K562 (cell line): ENCODE measurements at regions not wholly inside any gene's neighbourhood (a gene's known extent, or its start where the extent isn't known, plus 50 kb on each side); places are given as distances from the start of the nearest gene placed in this dataset.

Source experiments
- ATAC-seq: fragments of 200-7000 bp; cut with Tn5 transposase; 3 replicates; pipeline ENCODE4 v1.9.1; 2020; ENCODE audit warnings: moderate library complexity
- BruUV-seq: library from RNA; stranded (reverse); fragments of 400-500 nt; replicated peaks from 2 replicates; lab custom pipeline; 2021; lab: Mats Ljungman, UMichigan
- CTCF ChIA-PET: fragments of 300-600 bp; formaldehyde crosslinking; extraction: SDS; loops from one replicate; lab custom pipeline; 2021; ENCODE audit warnings: low intra/inter-chr PET ratio; lab: Yijun Ruan, JAX
- POLR2A ChIA-PET: fragments of 300-600, 350-650 bp; sonication (Branson Sonifier 250); formaldehyde crosslinking; extraction: SDS; loops from one replicate; lab custom pipeline; 2021; ENCODE audit warnings: antibody characterized with exemption, inconsistent platforms; lab: Yijun Ruan, JAX
- DNase-seq, 4 experiments: peaks; one replicate each; pipeline versions ENCODE4 v3.0.0 to v3.0.0-alpha.2; 2011 to 2018; ENCODE audit warnings: low spot score in 3 of 4, mixed read lengths in 3 of 4; ENCODE audit errors: extremely low read depth in 1 of 4
- FAIRE-seq: peaks from 2 replicates; lab custom pipeline; 2011; peaks lifted over from hg19 to GRCh38; lab: Jason Lieb, UNC
- H2AFZ ChIP-seq: 2 replicates; pipeline ENCODE4 v1.6.0; 2011; ENCODE audit warnings: low read depth, low read length, control low read depth, inconsistent platforms
- H3K27ac ChIP-seq: fragments of 200-600 bp; 3 replicates; pipeline ENCODE4 v1.8.0; 2011; ENCODE audit warnings: low read depth, mild to moderate bottlenecking, control low read depth, inconsistent platforms, low read length, moderate library complexity, mixed read lengths; ENCODE audit errors: extremely low read depth
- H3K27me3 ChIP-seq, 2 experiments: fragments of 300-600 bp in 1 of 2; 2 replicates in 1 of 2; 3 replicates in 1 of 2; pipeline versions ENCODE4 v1.6.0 to v1.8.0; 2011; ENCODE audit warnings: inconsistent platforms in 2 of 2, low read length in 2 of 2, mild to moderate bottlenecking in 1 of 2, mixed read lengths in 1 of 2, moderate library complexity in 1 of 2; ENCODE audit not compliant: control insufficient read depth in 2 of 2, insufficient read depth in 2 of 2
- H3K36me3 ChIP-seq: fragments of 300-600 bp; 3 replicates; pipeline ENCODE4 v1.8.0; 2011; ENCODE audit warnings: mild to moderate bottlenecking, low read length, inconsistent platforms; ENCODE audit not compliant: control insufficient read depth, insufficient read depth
- H3K4me1 ChIP-seq, 2 experiments: fragments of 200-600 bp in 1 of 2; replicated peaks in 1 of 2; 2 replicates in 1 of 2; 3 replicates in 1 of 2; pipeline versions ENCODE4 v1.5.1 to v1.8.0; 2011; ENCODE audit warnings: inconsistent platforms in 2 of 2, low read length in 2 of 2, mild to moderate bottlenecking in 1 of 2, mixed read lengths in 1 of 2, moderate library complexity in 1 of 2; ENCODE audit not compliant: control insufficient read depth in 2 of 2, insufficient read depth in 2 of 2
- H3K4me2 ChIP-seq: 2 replicates; pipeline ENCODE4 v1.6.1; 2011; ENCODE audit warnings: low read length, control low read depth, inconsistent platforms, mixed read lengths; ENCODE audit not compliant: insufficient read depth
- H3K4me3 ChIP-seq: fragments of 200-600 bp; sonication (generic), shearing (Covaris generic); 2 replicates; pipeline ENCODE4 v1.5.1; 2016; ENCODE audit warnings: control low read depth, inconsistent platforms
- H3K79me2 ChIP-seq: fragments of 200-600 bp; 3 replicates; pipeline ENCODE4 v1.8.0; 2011; ENCODE audit warnings: low read length, inconsistent platforms; ENCODE audit not compliant: control insufficient read depth, insufficient read depth
- H3K9ac ChIP-seq, 2 experiments: 2 replicates each; pipeline versions ENCODE4 v1.6.0 to v1.6.1; 2011; ENCODE audit warnings: low read depth in 2 of 2, low read length in 2 of 2, control low read depth in 1 of 2, inconsistent platforms in 1 of 2, mild to moderate bottlenecking in 1 of 2, mixed read lengths in 1 of 2; ENCODE audit not compliant: insufficient read depth in 1 of 2
- H3K9me1 ChIP-seq: one replicate; pipeline ENCODE4 v1.6.0; 2011; ENCODE audit warnings: inconsistent platforms, mild to moderate bottlenecking, low read length, moderate library complexity; ENCODE audit not compliant: control insufficient read depth, insufficient read depth
- H3K9me3 ChIP-seq: replicated peaks from 2 replicates; pipeline ENCODE4 v1.5.1; 2011; ENCODE audit warnings: low read depth, low read length, inconsistent platforms; ENCODE audit not compliant: control insufficient read depth, insufficient read depth
- H4K20me1 ChIP-seq: replicated peaks from 2 replicates; pipeline ENCODE4 v1.6.1; 2011; ENCODE audit warnings: low read length, inconsistent platforms, mixed read lengths; ENCODE audit not compliant: control insufficient read depth, insufficient read depth
- BCOR ChIP-seq: fragments of 450-650 bp; IDR thresholded peaks from 2 replicates; pipeline ENCODE4 v1.6.1; 2016
- FIP1L1 ChIP-seq: fragments of 200-400 bp; formaldehyde crosslinking; IDR thresholded peaks from 2 replicates; pipeline ENCODE4 v1.6.1; 2018; ENCODE audit warnings: mild to moderate bottlenecking, low read depth, low read length; ENCODE audit not compliant: poor library complexity, severe bottlenecking
- HDGF ChIP-seq: fragments of 450-650 bp; IDR thresholded peaks from 2 replicates; pipeline ENCODE4 v1.6.1; 2016
- HOXB6 ChIP-seq: fragments of 250-450 bp; sonication (Bioruptor Pico); IDR thresholded peaks from 2 replicates; pipeline ENCODE4 v1.5.1; 2022; ENCODE audit warnings: mild to moderate bottlenecking, borderline replicate concordance
- JUN ChIP-seq, 2 experiments: sonication (generic) in 1 of 2; formaldehyde crosslinking in 1 of 2; IDR thresholded peaks; 2 replicates each; pipeline versions ENCODE4 v1.6.1 to v1.8.0; 2012 to 2022; ENCODE audit warnings: borderline replicate concordance in 2 of 2, mild to moderate bottlenecking in 2 of 2, improper control_type of control experiment in 1 of 2, low read depth in 1 of 2, low read length in 1 of 2, missing genetic modification reagents in 1 of 2
- NEUROD1 ChIP-seq: fragments of 150-350 bp; IDR thresholded peaks from 2 replicates; pipeline ENCODE4 v1.6.1; 2014; ENCODE audit warnings: borderline replicate concordance, low read length, low read depth; ENCODE audit not compliant: partially characterized antibody
- POLR2AphosphoS5 ChIP-seq: IDR thresholded peaks from 2 replicates; pipeline ENCODE4 v1.6.1; 2011; ENCODE audit warnings: mild to moderate bottlenecking, low read depth, low read length, moderate library complexity; ENCODE audit not compliant: control insufficient read depth, insufficient read depth
- POLR2H ChIP-seq: IDR thresholded peaks from 2 replicates; pipeline ENCODE4 v1.6.1; 2016; ENCODE audit warnings: missing genetic modification characterization, low read depth, mild to moderate bottlenecking, control low read depth, missing compliant biosample characterization, moderate library complexity
- SMC3 ChIP-seq: conservative IDR thresholded peaks from 2 replicates; pipeline ENCODE4 v1.6.1; 2011; ENCODE audit warnings: low read depth, low read length, improper control_type of control experiment; ENCODE audit not compliant: insufficient read depth
- SP2 ChIP-seq: IDR thresholded peaks from 2 replicates; pipeline ENCODE4 v1.6.1; 2011; ENCODE audit warnings: mild to moderate bottlenecking, low read depth, low read length, moderate library complexity; ENCODE audit not compliant: poor library complexity, severe bottlenecking; ENCODE audit errors: extremely low read depth
- ZBTB1 ChIP-seq: sonication (generic); formaldehyde crosslinking; IDR thresholded peaks from 2 replicates; pipeline ENCODE4 v1.8.1; 2023; ENCODE audit warnings: missing genetic modification reagents, low read depth, mild to moderate bottlenecking, borderline replicate concordance
- ZNF224 ChIP-seq: sonication (generic); formaldehyde crosslinking; IDR thresholded peaks from 2 replicates; pipeline ENCODE4 v1.8.0; 2022; ENCODE audit warnings: mild to moderate bottlenecking, missing genetic modification reagents
- ZNF408 ChIP-seq: fragments of 250-450 bp; sonication (Bioruptor Pico); IDR thresholded peaks from 2 replicates; pipeline ENCODE4 v1.4.0; 2020; ENCODE audit warnings: low read depth, mild to moderate bottlenecking, moderate library complexity
- ZNF764 ChIP-seq: fragments of 250-450 bp; sonication (Bioruptor Pico); IDR thresholded peaks from 2 replicates; pipeline ENCODE4 v1.4.0; 2020; ENCODE audit warnings: low read depth, mild to moderate bottlenecking, moderate library complexity
- ZNF77 ChIP-seq: fragments of 250-450 bp; sonication (Bioruptor Pico); IDR thresholded peaks from 2 replicates; pipeline ENCODE4 v1.5.0; 2020
- in situ Hi-C: fragments of 300-500 bp; cut with MboI; formaldehyde crosslinking; loops from 4 replicates; pipeline ENCODE4 v1.15.0; 2018; ENCODE audit warnings: inconsistent platforms, mixed read lengths
- intact Hi-C: fragments of 100-400 bp; cut with micrococcal nuclease; formaldehyde crosslinking; loops from 2 replicates; pipeline ENCODE4 v1.14.2; 2022
- TF ChIP-seq, protein P1 (sequence below): fragments of 450-650 bp; IDR thresholded peaks from one replicate; pipeline ENCODE4 v1.6.1; 2018; ENCODE audit warnings: mild to moderate bottlenecking, moderate library complexity; ENCODE audit not compliant: partially characterized antibody
- TF ChIP-seq, protein P2 (sequence below): IDR thresholded peaks from 2 replicates; pipeline ENCODE4 v1.6.1; 2011; ENCODE audit warnings: borderline replicate concordance, low read depth, mild to moderate bottlenecking, moderate library complexity, low read length; ENCODE audit not compliant: insufficient read depth, poor library complexity, severe bottlenecking
- TF ChIP-seq, protein P3 (sequence below): IDR thresholded peaks from 2 replicates; pipeline ENCODE4 v1.6.1; 2016; ENCODE audit warnings: missing genetic modification characterization, missing compliant biosample characterization

DNA sequence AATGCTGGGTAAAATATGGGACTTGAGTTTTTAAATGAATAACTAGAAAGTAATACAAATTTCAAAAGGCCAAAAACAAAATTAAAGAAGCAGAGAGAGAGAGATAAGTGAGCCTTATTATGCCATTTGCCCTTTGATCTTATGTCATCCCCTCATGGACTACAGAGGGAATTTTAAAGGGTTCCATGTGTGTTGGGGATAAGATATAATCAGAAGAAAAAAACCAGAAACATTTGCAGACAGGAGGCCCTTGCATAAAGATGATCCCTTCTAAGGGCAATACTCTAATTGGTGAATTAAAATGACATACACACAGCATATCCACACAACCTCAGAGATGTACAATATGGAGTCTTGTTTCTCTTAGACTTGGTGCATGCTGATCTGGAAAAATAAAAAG is 406.6 kb upstream of the LARGE1 start:
- TF ChIP-seq NEUROD1 (no peak), POLR2H (no peak), ZNF764 (no peak), BCOR (no peak), ZNF224 (CRISPR knock-in tag) (no peak), ZNF408 (CRISPR knock-in tag) (no peak), FIP1L1 (no peak), ZNF77 (no peak), ZBTB1 (CRISPR knock-in tag) (no peak), HOXB6 (CRISPR knock-in tag) (no peak), POLR2AphosphoS5 (no peak), SMC3 (no peak), JUN (IDR thresholded peaks at IDR 0.05; ENCODE audit: borderline replicate concordance, low read depth, low read length) (no peak), JUN (CRISPR knock-in tag; IDR thresholded peaks at IDR 0.05; ENCODE audit: borderline replicate concordance) (no peak), SP2 (no peak), HDGF (no peak)
- TF ChIP-seq, protein P1, sequence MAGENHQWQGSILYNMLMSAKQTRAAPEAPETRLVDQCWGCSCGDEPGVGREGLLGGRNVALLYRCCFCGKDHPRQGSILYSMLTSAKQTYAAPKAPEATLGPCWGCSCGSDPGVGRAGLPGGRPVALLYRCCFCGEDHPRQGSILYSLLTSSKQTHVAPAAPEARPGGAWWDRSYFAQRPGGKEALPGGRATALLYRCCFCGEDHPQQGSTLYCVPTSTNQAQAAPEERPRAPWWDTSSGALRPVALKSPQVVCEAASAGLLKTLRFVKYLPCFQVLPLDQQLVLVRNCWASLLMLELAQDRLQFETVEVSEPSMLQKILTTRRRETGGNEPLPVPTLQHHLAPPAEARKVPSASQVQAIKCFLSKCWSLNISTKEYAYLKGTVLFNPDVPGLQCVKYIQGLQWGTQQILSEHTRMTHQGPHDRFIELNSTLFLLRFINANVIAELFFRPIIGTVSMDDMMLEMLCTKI, result no peak
- TF ChIP-seq, protein P2, sequence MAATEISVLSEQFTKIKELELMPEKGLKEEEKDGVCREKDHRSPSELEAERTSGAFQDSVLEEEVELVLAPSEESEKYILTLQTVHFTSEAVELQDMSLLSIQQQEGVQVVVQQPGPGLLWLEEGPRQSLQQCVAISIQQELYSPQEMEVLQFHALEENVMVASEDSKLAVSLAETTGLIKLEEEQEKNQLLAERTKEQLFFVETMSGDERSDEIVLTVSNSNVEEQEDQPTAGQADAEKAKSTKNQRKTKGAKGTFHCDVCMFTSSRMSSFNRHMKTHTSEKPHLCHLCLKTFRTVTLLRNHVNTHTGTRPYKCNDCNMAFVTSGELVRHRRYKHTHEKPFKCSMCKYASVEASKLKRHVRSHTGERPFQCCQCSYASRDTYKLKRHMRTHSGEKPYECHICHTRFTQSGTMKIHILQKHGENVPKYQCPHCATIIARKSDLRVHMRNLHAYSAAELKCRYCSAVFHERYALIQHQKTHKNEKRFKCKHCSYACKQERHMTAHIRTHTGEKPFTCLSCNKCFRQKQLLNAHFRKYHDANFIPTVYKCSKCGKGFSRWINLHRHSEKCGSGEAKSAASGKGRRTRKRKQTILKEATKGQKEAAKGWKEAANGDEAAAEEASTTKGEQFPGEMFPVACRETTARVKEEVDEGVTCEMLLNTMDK, result no peak
- TF ChIP-seq, protein P3, sequence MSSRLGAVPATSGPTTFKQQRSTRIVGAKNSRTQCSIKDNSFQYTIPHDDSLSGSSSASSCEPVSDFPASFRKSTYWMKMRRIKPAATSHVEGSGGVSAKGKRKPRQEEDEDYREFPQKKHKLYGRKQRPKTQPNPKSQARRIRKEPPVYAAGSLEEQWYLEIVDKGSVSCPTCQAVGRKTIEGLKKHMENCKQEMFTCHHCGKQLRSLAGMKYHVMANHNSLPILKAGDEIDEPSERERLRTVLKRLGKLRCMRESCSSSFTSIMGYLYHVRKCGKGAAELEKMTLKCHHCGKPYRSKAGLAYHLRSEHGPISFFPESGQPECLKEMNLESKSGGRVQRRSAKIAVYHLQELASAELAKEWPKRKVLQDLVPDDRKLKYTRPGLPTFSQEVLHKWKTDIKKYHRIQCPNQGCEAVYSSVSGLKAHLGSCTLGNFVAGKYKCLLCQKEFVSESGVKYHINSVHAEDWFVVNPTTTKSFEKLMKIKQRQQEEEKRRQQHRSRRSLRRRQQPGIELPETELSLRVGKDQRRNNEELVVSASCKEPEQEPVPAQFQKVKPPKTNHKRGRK, result no peak
- intact Hi-C loops (no loop called here), in situ Hi-C loops (no loop called here)
- Histone ChIP-seq H3K36me3 (no peaks in the 10 kb centered on the region), H3K9me1 (no peaks in the 10 kb centered on the region), H3K4me1 (no peaks in the 10 kb centered on the region), H3K27me3 (no peaks in the 10 kb centered on the region), H3K4me2 (no peak overlapping the region), H3K9me3 (no peaks in the 10 kb centered on the region), H2AFZ (no peak overlapping the region), H3K4me3 (no peak overlapping the region), H4K20me1 (no peaks in the 10 kb centered on the region), H3K79me2 (no peaks in the 10 kb centered on the region), H3K9ac (no peak overlapping the region), H3K27ac (no peak overlapping the region)
- ChIA-PET POLR2A (no interaction called here), CTCF (no interaction called here)
- no TSS peak for BruUV-seq
- ATAC-seq (no peak), FAIRE-seq (no peak), DNase-seq (no peak)
